Ammon's horn (tissue), 1 donor: ENCODE measurements at regions not wholly inside any gene's neighbourhood (a gene's known extent, or its start where the extent isn't known, plus 50 kb on each side); places are given as distances from the start of the nearest gene placed in this dataset.
"Not testable (repeated sequence)": the region's sequence is repeated elsewhere in the genome, so short reads cannot be mapped to it uniquely, and the experiment has no call there.

Source experiments
- DNase-seq: peaks from one replicate; pipeline ENCODE4 v3.0.0-alpha.2; 2016; ENCODE audit warnings: low spot score

DNA sequence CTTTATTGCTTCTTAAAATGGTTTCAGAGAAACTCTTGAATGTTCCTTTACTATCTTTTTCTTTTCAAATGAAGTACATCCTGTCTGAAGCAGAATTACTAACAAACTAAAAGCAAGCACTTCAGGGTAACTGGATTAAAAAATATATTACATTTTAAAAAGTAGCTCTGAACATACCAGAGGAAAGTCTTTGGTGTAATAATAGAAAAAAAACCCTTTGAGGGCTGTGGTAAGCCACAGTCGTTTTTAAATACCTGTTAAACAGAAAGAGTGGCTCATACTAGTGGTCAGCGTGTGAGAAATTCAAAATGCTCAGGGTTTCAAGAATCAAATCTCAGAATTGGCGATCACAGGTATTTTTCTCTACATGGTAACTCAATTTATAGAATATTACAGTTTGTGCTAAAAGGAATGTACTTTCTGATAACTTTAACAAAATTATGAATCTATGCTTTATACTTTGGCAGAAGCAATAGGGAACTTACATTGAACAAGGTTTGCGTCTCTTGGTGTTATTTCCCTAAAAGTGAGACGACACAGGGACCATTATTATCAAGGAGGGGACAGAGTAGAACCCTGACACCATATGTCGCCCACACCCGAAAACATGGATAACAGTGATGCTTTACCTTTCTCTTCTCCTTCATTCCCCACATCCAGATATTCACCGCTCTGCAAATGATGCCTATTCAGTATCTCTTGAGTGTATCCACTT lies 97.0 kb upstream of the DPH5 start:
- DNase-seq: no peak

DNA sequence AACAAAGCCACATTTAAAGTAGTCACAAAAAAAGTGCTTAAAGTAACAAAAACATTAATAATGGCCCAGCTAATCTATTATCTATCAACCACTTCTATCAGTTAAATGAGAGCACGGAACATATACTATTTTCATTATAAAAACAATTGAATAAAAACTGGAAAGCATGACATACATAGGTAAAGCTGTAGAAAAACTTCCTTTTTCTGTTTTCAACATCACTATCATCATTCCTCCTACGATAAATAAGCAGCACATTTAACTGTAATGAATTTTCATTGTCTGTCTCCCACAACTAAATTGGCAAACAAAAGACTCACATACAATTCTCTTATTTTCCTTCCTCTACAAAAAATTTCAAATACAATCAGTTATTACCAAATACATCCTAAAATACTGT lies 96.4 kb upstream of the DPH5 start:
- DNase-seq: no peak

DNA sequence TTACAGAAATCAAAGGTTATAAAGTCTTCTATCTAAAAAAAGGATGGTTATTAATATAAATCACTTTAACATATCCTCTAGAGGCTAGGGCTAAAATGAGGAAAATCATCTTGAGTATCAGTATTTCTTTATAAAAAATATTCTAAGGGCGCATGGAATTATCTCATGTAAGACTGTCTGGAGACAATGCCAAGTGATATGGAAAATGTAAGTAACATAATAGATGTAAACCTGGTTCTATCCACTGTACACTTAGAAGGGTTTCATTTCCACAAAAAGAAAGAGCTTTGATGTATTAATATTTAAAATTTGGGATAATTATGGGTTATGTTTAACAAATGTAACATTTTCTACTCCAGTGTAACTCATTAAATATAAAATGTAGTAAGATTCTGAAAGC lies 95.9 kb upstream of the DPH5 start:
- no peak for DNase-seq

DNA sequence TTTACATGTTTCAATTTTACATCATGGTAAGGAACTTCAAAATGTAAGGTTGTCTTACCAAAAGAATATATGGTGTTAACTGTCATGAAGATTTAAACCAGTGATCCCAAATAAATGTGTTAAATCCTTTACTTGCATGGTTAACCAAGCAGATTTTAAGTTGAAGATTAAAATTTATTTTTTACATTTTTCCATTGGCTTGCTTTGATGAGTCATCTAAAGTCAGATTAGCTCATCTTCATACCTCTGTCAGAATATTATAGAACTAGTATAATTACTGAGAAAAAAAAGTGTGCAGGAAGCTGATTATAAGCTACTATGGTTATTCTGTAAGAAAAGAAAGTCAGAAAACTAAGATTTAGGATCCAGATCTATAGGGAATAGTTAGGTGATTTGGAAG lies 95.3 kb upstream of the DPH5 start:
- no peak for DNase-seq

DNA sequence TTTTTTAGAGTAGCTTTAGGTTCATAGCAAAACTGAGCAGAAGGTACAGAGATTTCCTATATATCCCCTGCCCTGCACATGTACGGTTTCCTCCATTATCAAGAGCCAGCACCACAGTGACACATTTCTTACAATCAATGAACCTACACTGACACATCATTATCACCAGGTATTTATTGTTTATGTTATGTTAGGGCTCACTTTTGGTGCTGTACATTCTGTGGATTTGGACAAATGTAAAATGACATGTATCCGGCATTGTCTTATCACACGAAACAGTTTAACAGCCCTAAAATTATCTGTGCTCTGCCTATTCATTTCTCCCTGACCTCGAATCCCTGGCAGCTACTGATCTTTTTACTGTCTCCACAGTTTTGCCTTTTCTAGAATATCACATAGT lies 93.7 kb upstream of the DPH5 start:
- no peak for DNase-seq

DNA sequence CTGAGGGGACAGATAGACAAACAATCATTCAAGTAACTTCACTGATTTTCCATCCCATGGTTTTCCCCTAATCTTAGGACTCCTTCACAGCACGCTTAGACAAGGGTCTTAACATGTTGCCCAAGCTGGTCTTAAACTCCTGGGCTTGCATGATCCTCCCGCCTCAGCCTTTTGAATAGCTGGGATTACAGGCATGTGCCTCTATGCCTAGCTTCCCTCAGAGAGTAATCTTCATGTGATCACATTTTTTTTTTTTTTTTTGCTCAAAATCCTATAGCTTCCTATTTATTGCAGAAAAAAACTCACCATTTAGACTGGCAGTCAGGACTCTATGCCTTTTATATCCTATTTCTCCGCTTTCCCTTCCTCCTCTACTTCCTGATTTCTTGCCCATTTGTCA lies 90.4 kb upstream of the DPH5 start:
- DNase-seq: no peak

DNA sequence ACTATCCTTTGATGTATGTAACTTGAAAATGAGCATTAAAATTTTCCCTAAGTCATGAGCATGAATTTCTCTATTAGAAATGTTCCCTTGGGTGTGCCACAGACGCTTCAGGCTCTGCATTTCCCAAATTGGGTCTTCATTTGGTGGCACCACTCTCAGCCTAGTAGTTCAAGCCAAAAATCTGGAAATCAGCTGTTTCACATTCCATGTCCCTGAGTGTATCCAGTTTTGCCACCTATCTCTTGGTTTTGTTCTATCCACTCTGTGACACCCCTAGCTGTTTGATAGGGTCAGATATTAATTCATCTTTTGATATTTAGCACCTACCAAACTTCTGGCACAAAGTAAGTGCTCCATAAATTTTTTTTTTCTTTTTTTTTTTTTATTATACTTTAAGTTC lies 89.5 kb upstream of the DPH5 start:
- DNase-seq: no peak

DNA sequence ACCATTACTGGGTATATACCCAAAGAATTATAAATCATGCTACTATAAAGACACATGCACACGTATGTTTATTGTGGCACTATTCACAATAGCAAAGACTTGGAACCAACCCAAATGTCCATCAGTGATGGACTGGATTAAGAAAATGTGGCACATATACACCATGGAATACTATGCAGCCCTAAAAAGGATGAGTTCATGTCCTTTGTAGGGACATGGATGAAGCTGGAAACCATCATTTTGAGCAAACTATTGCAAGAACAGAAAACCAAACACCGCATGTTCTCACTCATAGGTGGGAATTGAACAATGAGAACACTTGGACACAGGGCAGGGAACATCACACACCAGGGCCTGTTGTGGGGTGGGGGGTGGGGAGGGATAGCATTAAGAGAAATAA lies 88.5 kb upstream of the DPH5 start:
- not testable (repeated sequence) for DNase-seq

DNA sequence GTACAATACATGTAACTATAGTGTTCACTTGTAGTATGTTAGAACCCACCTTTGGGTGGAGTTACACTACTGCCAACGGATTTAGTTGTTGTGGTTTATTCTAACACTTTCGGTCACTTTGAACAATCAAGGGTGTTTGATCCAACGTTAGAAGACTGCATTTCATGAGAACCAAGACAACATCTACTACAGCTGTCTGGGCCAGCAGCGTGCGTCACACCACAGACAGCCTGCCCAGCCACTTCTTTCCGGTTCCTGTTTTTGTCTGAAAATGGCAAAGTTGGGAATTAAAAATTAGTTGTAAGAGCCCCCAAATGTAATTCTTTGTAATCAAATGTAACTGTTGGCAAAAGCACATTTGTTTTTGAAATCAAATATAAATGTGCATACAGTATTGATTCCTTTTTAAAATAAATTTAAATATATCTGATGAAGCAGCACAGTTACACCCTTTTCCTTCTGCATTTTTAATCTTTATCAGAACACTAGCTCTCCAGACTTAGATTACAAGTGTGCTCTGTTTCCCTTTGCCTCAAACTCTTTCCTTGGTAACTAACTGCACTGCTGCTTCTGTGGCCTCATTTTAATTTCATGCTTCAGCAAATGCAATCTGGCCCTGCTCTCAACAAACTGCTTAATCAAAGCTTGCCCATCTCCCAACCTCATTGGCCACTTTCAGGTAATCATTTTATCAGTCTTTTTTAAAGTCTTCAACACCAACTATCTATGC lies 86.6 kb upstream of the DPH5 start:
- DNase-seq: peak; percentile 40

DNA sequence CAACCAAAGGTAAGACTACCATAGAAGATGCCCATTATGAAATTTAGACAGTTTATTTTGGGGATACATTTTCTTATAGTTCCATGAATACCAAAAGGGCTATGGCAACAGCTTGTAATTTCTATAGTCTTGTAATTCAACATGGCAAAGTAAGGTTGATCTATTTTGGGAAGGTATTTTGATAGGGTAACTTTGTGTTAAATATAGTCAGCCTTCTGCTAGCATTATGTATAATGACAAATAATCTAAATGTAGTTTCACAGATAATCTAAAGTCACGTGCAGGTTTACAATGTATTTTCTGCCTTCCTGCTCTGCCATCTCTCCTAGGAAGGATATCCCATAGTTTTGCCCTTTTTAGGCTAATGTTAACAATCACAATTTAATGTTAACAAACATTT lies 85.9 kb upstream of the DPH5 start:
- DNase-seq: no peak

DNA sequence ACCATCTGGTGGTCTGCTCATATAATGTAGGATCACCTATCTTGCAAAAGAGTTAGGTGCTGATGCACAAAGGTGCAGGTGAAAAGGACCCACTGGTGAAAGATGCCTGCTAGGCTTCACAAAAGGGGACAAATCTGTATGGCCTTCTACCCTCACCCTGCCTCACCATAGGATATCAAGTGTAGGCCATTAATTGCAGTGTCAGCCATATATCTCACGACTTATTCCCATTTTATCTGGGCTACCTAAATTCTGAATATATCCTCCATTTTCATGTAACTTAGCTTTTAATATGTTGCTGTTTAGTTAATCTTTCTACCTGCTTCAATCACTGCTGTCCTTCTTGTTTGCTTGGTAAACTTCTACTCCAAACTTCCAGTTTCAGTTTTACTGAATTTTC lies 84.2 kb upstream of the DPH5 start:
- DNase-seq: no peak

DNA sequence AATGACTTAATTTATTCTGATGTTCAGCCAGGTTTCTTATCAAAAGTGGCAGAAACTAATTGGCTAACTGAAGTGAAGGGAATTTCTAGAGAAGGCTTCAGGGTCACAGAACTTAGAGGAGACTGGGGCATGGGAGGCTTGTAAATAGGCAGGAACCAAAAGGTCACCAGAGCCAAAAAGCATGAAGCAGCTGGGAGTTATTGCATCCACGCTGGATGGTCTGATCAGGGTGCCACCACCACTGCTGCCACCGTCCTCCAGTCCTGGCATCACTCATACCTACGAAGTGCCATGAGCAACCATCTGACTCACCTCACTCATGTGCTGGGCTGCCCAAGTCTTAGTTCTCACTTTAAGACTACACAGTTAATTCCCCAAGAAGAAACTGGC lies 82.5 kb upstream of the DPH5 start:
- no peak for DNase-seq

DNA sequence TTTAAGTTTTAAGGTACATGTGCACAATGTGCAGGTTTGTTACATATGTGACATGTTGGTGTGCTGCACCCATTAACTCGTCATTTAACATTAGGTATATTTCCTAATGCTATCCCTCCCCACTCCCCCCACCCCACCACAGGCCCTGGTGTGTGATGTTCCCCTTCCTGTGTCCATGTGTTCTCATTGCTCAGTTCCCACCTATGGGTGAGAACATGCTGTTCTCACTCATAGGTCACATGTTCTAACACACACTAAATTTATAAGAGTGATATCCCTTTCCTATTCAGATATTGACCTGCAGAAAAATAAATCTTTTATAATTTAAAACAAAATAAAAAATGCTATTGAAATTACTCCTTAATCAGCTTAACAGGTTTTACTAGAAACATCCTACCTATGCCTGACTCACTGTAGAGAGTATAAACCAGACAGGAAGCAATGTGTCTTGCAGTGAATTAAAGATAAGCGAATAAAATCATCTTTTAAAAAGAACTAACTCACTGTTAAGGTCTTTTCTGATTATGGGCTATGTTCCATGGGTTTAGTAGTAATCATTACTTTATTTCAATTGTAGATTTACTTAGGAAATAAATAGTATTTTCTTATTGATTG lies 82.0 kb upstream of the DPH5 start:
- DNase-seq: no peak

DNA sequence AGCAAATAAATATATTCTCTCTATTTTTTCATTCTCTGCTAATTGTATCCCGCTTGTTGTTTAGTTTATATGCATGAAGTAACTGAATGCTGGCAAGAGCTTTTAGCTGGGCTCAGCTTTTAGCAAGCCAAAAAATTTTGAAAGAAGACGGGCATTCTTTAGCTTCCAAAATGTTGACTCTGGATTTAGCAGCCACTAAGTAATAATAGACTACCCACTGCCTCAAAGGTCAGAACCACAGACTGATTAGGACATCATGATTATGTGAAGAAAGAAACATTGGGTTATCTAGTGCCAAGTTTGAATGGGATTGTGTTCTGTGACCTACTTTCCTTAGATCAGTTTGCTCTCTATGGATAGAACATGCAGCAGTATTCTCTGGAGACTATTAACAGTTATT lies 80.3 kb upstream of the DPH5 start:
- no peak for DNase-seq

DNA sequence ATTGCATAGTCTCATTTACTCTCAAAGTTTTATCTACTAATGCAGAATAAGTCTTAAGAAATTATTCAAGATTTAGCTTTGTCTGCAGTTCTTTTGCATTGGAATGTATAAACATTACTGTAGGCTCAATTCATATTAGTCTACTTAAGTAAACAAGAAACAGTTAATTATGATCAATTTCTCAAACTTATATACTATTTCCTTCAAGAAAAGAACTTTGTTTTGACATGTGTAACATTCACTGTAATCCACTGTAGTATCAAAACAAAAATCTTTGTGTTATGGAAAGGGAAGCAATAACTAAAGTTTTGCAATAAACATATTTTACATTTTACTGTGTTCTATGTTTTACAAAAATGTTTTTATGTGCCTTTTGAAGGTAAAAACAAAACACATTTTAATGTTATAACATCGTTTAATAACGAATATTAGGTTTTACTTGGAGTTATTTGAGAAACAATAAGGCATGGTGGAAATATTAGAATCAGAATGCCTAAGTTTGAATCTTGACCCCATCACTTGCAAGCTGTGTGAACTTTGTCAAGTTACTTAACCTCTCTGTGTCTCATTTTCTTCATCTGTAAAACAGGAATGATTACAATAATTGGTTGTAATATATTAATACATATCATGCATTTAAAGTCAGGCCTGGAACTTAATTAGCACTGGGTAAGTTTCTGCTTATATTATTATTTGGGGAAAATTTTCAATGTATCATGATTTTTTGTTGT lies 77.0 kb upstream of the DPH5 start:
- no peak for DNase-seq

DNA sequence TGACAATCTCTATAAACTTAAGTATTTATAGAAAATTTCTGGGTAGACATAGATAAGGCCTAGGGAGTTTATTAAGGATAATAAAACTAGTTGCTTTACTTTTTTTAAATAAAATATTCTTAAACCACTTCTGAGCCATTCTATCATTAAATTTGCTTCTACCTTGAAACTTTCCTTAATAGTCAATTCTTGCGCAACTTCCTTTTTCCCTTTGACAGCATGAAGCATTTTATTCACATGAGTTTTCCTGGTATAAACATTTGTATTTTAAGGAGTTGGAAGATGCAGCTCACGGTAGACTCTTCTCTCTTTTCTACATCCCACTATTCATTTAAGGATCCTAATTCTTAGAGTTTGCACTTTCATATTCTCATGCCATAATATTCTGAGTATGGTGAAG lies 75.8 kb upstream of the DPH5 start:
- DNase-seq: no peak

DNA sequence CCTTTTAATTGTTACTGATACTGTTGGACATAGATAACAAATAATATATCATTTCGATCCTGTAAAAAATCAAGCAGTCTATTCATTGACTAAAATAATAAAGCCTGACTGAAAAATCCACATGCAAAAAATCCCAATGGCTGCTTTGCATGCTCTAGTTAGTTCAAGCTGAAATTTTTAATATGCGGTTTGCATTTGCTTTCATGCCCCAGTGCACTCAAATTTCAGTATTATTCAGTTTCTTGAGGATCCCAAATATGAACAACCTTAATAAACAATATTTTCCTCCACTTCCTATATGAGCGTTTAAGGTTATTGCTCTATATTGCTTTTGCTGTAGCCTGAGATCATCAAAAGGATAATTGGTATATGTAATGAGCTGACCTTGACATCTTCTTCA lies 75.1 kb upstream of the DPH5 start:
- DNase-seq: no peak

DNA sequence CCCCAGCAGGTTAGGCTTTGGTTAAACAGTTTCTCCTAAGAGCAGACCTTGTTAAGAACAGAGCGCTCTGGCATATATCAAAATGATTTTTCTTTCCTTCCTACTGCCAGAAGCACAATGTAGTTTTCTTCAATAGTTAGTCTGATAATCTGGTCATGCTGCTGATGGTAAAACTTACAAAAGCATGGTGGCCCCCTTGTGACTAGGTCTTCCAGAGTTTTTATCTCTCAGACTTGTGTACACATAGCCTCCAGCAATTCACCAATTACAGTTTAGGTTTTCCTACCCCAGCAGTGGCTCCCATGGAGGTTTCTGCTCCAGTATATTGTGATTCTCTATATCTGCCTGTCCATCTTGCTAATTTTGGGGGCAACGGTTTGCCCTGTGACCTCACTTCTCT lies 73.3 kb upstream of the DPH5 start:
- no peak for DNase-seq

DNA sequence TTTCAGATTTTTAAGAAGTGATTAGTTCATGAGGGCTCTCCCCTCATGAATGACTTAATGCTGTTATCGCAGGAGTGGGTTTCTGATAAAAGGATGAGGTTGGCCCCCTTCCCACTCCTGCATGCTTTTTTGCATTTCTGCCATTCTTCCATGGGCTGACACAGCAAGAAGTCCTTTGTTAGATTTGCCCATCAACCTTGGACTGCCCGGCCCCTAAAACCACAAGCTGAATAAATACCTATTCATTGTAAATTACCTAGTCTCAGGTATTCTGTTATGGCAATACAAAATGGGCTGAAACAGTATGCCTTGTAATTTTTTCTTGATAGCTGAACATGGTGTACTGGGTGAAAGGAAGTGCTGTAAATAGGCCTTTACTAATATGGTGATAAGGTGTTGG lies 72.7 kb upstream of the DPH5 start:
- DNase-seq: no peak

DNA sequence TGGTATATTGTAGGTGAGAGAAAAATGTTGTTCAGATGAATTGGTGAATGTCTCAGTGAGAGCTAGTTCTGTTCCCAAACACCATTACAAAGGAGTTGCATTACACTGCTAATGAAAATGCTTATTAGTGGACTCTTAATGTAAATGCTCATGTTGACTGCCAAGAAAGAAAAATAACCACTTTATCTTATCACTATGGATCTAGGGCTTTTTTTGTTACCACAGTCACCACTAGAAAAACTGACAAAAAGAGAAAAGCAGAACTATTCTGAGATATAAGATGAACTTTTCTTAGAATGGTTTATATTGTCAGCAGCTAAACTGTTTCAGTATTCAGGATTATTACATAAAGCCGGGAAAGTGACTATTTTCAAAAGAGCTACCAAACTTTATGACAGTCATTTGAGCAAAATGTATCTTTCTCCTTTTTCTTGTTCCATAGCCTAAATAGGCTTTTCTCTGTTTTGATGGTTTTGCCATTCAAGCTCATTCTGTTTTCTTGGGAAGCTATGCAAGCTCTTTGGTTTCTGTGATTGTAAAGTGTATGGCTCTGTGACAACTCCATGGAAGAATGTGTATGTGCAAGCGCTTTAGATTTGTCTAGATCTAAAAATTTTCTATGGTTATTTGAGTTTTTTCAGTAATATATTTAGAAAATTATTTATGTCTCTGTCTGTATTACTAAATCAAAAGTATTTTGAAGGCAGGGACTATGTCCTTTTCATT lies 64.2 kb upstream of the DPH5 start:
- DNase-seq: no peak

DNA sequence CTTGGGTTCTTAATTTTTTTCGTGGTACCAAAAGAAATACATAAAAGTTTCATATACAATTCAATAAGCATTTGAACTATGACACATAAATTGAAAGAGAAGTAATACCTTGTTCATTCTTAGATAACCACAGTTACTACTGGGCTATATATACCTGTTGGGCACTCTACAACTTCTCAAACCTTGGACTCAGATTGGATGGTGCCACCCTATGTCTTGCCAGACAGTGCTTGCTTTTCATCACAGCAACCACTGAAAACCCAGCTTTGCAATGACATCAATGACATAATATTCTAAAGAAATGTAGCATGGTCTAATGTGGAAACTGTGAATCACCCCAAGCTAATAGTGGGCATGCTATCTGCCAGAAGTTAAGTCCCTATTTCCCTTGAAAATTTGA lies 62.8 kb upstream of the DPH5 start:
- no peak for DNase-seq

DNA sequence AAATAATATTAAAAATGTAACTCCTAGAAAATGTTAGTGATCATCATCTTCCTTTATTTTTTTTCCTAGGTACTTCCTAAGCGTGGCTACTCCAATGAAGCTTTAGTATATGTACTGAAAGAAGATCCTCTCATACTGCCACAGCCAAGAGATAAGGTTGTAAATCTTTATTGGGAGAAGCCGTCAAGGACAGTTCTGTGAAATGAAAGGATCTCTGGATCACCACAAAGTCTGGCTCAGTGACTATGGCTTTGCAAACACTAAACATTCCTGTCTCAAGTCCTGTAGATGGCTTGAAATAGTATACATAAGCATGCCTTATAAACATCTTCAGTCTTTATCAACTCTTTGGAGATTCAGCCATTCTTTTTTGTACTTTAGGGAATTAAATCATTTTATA lies 61.2 kb upstream of the DPH5 start:
- DNase-seq: no peak
